HEK293 (cell line): ENCODE measurements at regions not wholly inside any gene's neighbourhood (a gene's known extent, or its start where the extent isn't known, plus 50 kb on each side); places are given as distances from the start of the nearest gene placed in this dataset.

Source experiments
- CTCF ChIA-PET: fragments of 350-600 bp; formaldehyde crosslinking; extraction: SDS; loops from one replicate; lab custom pipeline; 2021; ENCODE audit warnings: antibody characterized with exemption; lab: Yijun Ruan, JAX
- POLR2A ChIA-PET: fragments of 300-600 bp; formaldehyde crosslinking; extraction: SDS; loops from one replicate; lab custom pipeline; 2020; ENCODE audit warnings: antibody characterized with exemption, inconsistent platforms; lab: Yijun Ruan, JAX
- H3K27ac ChIP-seq: fragments of 200-500 bp; sonication (Bioruptor generic); 2 replicates; pipeline ENCODE4 v1.5.1; 2014; ENCODE audit warnings: low read depth, low read length, control low read depth, inconsistent platforms; ENCODE audit errors: extremely low read depth
- H3K36me3 ChIP-seq, 2 experiments: fragments of 200-500 bp in 1 of 2; sonication (Bioruptor generic) in 1 of 2; 1 replicate in 1 of 2; 2 replicates in 1 of 2; pipeline ENCODE4 v1.5.1; 2014 to 2017; ENCODE audit warnings: inconsistent platforms in 2 of 2, low read length in 2 of 2; ENCODE audit not compliant: control insufficient read depth in 2 of 2, insufficient read depth in 1 of 2
- H3K4me1 ChIP-seq: fragments of 200-500 bp; sonication (Bioruptor generic); 2 replicates; pipeline ENCODE4 v1.5.1; 2014; ENCODE audit warnings: mild to moderate bottlenecking, low read length, inconsistent platforms; ENCODE audit not compliant: control insufficient read depth, insufficient read depth
- H3K4me3 ChIP-seq: 2 replicates; pipeline ENCODE4 v1.5.1; 2011; ENCODE audit warnings: low read depth, mild to moderate bottlenecking, control low read depth, low read length, moderate library complexity
- H3K9me3 ChIP-seq: fragments of 200-500 bp; sonication (Bioruptor generic); 2 replicates; pipeline ENCODE4 v1.5.1; 2014; ENCODE audit warnings: low read depth, low read length, inconsistent platforms; ENCODE audit not compliant: control insufficient read depth, insufficient read depth
- HOXC10 ChIP-seq: sonication (generic); formaldehyde crosslinking; IDR thresholded peaks from 2 replicates; pipeline ENCODE4 v1.8.1; 2023; ENCODE audit warnings: mild to moderate bottlenecking, missing genetic modification reagents
- IKZF3 ChIP-seq: fragments of 450-650 bp; IDR thresholded peaks from 2 replicates; pipeline ENCODE4 v1.5.0; 2018; ENCODE audit warnings: missing biosample characterization, mild to moderate bottlenecking, missing genetic modification characterization, moderate library complexity
- REPIN1 ChIP-seq: fragments of 450-650 bp; formaldehyde crosslinking; IDR thresholded peaks from 2 replicates; pipeline ENCODE4 v1.5.1; 2017; ENCODE audit warnings: missing biosample characterization, missing genetic modification characterization, low read depth
- TCF7L2 ChIP-seq: IDR thresholded peaks from 2 replicates; pipeline ENCODE4 v1.6.1; 2011; ENCODE audit warnings: low read depth, mild to moderate bottlenecking, inconsistent platforms, low read length, moderate library complexity, borderline replicate concordance
- TRIM28 ChIP-seq: IDR thresholded peaks from 2 replicates; pipeline ENCODE4 v1.6.1; 2011; ENCODE audit warnings: low read length, control low read depth, borderline replicate concordance
- WT1 ChIP-seq: fragments of 450-650 bp; formaldehyde crosslinking; IDR thresholded peaks from 2 replicates; pipeline ENCODE4 v1.5.1; 2016; ENCODE audit warnings: missing biosample characterization, missing genetic modification characterization
- ZBTB8A ChIP-seq: fragments of 450-650 bp; formaldehyde crosslinking; IDR thresholded peaks from 2 replicates; pipeline ENCODE4 v1.5.1; 2016; ENCODE audit warnings: missing biosample characterization, missing genetic modification characterization
- ZNF132 ChIP-seq: fragments of 450-650 bp; formaldehyde crosslinking; IDR thresholded peaks from 2 replicates; pipeline ENCODE4 v1.5.1; 2017; ENCODE audit warnings: missing biosample characterization, missing genetic modification characterization, borderline replicate concordance
- ZNF140 ChIP-seq: fragments of 450-650 bp; formaldehyde crosslinking; IDR thresholded peaks from 2 replicates; pipeline ENCODE4 v1.5.1; 2016; ENCODE audit warnings: missing biosample characterization, missing genetic modification characterization
- ZNF16 ChIP-seq: fragments of 450-650 bp; formaldehyde crosslinking; IDR thresholded peaks from 2 replicates; pipeline ENCODE4 v1.5.1; 2016; ENCODE audit warnings: low read depth, missing biosample characterization, missing genetic modification characterization
- ZNF239 ChIP-seq: fragments of 450-650 bp; formaldehyde crosslinking; IDR thresholded peaks from 2 replicates; pipeline ENCODE4 v1.5.1; 2016; ENCODE audit warnings: missing biosample characterization, missing genetic modification characterization
- ZNF248 ChIP-seq: fragments of 450-650 bp; formaldehyde crosslinking; IDR thresholded peaks from 2 replicates; pipeline ENCODE4 v1.5.1; 2017; ENCODE audit warnings: missing biosample characterization, missing genetic modification characterization
- ZNF350 ChIP-seq: fragments of 450-650 bp; formaldehyde crosslinking; IDR thresholded peaks from 2 replicates; pipeline ENCODE4 v1.5.0; 2017; ENCODE audit warnings: missing biosample characterization, mild to moderate bottlenecking, missing genetic modification characterization
- ZNF394 ChIP-seq: fragments of 450-650 bp; formaldehyde crosslinking; IDR thresholded peaks from 2 replicates; pipeline ENCODE4 v1.5.1; 2016; ENCODE audit warnings: missing biosample characterization, missing genetic modification characterization, mild to moderate bottlenecking, moderate library complexity, borderline replicate concordance
- ZNF404 ChIP-seq: fragments of 450-650 bp; formaldehyde crosslinking; IDR thresholded peaks from 2 replicates; pipeline ENCODE4 v1.5.1; 2017; ENCODE audit warnings: missing biosample characterization, missing genetic modification characterization
- ZNF433 ChIP-seq: fragments of 450-650 bp; formaldehyde crosslinking; IDR thresholded peaks from 2 replicates; pipeline ENCODE4 v1.5.1; 2016; ENCODE audit warnings: missing biosample characterization, missing genetic modification characterization, low read depth
- ZNF521 ChIP-seq: fragments of 450-650 bp; formaldehyde crosslinking; IDR thresholded peaks from 2 replicates; pipeline ENCODE4 v1.5.1; 2017; ENCODE audit warnings: missing biosample characterization, mild to moderate bottlenecking, missing genetic modification characterization
- ZNF548 ChIP-seq: fragments of 450-650 bp; formaldehyde crosslinking; IDR thresholded peaks from 2 replicates; pipeline ENCODE4 v1.5.1; 2016; ENCODE audit warnings: missing biosample characterization, missing genetic modification characterization
- ZNF549 ChIP-seq: fragments of 450-650 bp; IDR thresholded peaks from 2 replicates; pipeline ENCODE4 v1.5.1; 2018; ENCODE audit warnings: missing biosample characterization, missing genetic modification characterization, mild to moderate bottlenecking, inconsistent platforms, moderate library complexity
- ZNF555 ChIP-seq: fragments of 450-650 bp; formaldehyde crosslinking; conservative IDR thresholded peaks from 2 replicates; pipeline ENCODE4 v1.5.1; 2017; ENCODE audit warnings: missing biosample characterization, mild to moderate bottlenecking, missing genetic modification characterization, inconsistent platforms
- ZNF561 ChIP-seq: fragments of 450-650 bp; IDR thresholded peaks from 2 replicates; pipeline ENCODE4 v1.5.1; 2018; ENCODE audit warnings: missing biosample characterization, missing genetic modification characterization, borderline replicate concordance
- ZNF596 ChIP-seq: fragments of 450-650 bp; IDR thresholded peaks from 2 replicates; pipeline ENCODE4 v1.5.0; 2018; ENCODE audit warnings: missing biosample characterization, mild to moderate bottlenecking, missing genetic modification characterization, moderate library complexity
- ZNF701 ChIP-seq: fragments of 450-650 bp; formaldehyde crosslinking; IDR thresholded peaks from 2 replicates; pipeline ENCODE4 v1.5.1; 2016; ENCODE audit warnings: missing biosample characterization, missing genetic modification characterization
- ZNF76 ChIP-seq: fragments of 450-650 bp; formaldehyde crosslinking; IDR thresholded peaks from 2 replicates; pipeline ENCODE4; 2016; ENCODE audit warnings: low read depth, missing biosample characterization, missing genetic modification characterization, borderline replicate concordance
- ZNF785 ChIP-seq: fragments of 450-650 bp; formaldehyde crosslinking; IDR thresholded peaks from 2 replicates; pipeline ENCODE4 v1.5.1; 2016; ENCODE audit warnings: missing biosample characterization, missing genetic modification characterization
- ZNF830 ChIP-seq: fragments of 450-650 bp; IDR thresholded peaks from 2 replicates; pipeline ENCODE4 v1.5.0; 2018; ENCODE audit warnings: missing biosample characterization, missing genetic modification characterization, low read depth, mild to moderate bottlenecking, moderate library complexity
- TF ChIP-seq, protein P1 (sequence below): fragments of 450-650 bp; IDR thresholded peaks from 2 replicates; pipeline ENCODE4 v1.5.1; 2018; ENCODE audit warnings: missing biosample characterization, mild to moderate bottlenecking, missing genetic modification characterization
- TF ChIP-seq, protein P2 (sequence below): fragments of 450-650 bp; formaldehyde crosslinking; IDR thresholded peaks from 2 replicates; pipeline ENCODE4 v1.5.1; 2016; ENCODE audit warnings: missing biosample characterization, missing genetic modification characterization
- TF ChIP-seq, protein P3 (sequence below): fragments of 450-650 bp; formaldehyde crosslinking; IDR thresholded peaks from 2 replicates; pipeline ENCODE4 v1.5.1; 2016; ENCODE audit warnings: missing biosample characterization, missing genetic modification characterization
- TF ChIP-seq, protein P4 (sequence below): IDR thresholded peaks from 2 replicates; pipeline ENCODE4 v1.6.1; 2011; ENCODE audit warnings: mild to moderate bottlenecking, low read depth, low read length, borderline replicate concordance

DNA sequence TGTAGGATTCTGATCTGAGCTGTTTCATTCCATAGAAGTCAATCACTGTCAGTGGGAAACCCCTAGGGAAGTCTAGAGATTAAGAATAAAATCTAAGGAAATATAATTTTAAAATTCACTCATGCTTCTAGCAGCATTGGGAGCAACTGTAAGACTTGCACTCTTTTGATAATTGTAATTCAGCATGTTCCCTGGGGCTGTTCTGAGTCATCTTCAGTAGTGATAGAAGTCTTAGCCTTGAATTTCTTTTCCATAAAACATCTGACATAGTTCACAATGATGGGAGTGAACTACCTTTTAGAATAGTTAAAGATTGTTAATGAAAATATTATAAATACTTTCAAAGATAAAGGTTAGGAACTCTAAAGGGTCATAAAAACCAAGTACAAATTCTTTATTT is 935.8 kb downstream of the DTWD2 start:
- TF ChIP-seq, protein P1, sequence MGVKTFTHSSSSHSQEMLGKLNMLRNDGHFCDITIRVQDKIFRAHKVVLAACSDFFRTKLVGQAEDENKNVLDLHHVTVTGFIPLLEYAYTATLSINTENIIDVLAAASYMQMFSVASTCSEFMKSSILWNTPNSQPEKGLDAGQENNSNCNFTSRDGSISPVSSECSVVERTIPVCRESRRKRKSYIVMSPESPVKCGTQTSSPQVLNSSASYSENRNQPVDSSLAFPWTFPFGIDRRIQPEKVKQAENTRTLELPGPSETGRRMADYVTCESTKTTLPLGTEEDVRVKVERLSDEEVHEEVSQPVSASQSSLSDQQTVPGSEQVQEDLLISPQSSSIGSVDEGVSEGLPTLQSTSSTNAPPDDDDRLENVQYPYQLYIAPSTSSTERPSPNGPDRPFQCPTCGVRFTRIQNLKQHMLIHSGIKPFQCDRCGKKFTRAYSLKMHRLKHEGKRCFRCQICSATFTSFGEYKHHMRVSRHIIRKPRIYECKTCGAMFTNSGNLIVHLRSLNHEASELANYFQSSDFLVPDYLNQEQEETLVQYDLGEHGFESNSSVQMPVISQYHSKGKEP: no peak
- no peak for TF ChIP-seq ZNF394
- TF ChIP-seq ZNF404 (tag by site-specific recombination): no peak
- TF ChIP-seq TCF7L2: no peak
- TF ChIP-seq ZNF248 (tag by site-specific recombination): no peak
- TF ChIP-seq ZNF785 (tag by site-specific recombination): no peak
- TF ChIP-seq ZNF830: no peak
- TF ChIP-seq ZNF548 (tag by site-specific recombination): no peak
- no peak for TF ChIP-seq ZNF140 (tag by site-specific recombination)
- no peak for TF ChIP-seq ZNF132
- TF ChIP-seq WT1 (tag by site-specific recombination): no peak
- TF ChIP-seq ZNF433 (tag by site-specific recombination): no peak
- no peak for TF ChIP-seq ZNF521 (tag by site-specific recombination)
- TF ChIP-seq, protein P2, sequence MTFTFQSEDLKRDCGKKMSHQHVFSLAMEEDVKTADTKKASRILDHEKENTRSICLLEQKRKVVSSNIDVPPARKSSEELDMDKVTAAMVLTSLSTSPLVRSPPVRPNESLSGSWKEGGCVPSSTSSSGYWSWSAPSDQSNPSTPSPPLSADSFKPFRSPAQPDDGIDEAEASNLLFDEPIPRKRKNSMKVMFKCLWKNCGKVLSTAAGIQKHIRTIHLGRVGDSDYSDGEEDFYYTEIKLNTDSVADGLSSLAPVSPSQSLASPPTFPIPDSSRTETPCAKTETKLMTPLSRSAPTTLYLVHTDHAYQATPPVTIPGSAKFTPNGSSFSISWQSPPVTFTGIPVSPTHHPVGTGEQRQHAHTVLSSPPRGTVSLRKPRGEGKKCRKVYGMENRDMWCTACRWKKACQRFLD (tag by site-specific recombination): no peak
- no peak for TF ChIP-seq ZNF76 (tag by site-specific recombination)
- TF ChIP-seq, protein P3, sequence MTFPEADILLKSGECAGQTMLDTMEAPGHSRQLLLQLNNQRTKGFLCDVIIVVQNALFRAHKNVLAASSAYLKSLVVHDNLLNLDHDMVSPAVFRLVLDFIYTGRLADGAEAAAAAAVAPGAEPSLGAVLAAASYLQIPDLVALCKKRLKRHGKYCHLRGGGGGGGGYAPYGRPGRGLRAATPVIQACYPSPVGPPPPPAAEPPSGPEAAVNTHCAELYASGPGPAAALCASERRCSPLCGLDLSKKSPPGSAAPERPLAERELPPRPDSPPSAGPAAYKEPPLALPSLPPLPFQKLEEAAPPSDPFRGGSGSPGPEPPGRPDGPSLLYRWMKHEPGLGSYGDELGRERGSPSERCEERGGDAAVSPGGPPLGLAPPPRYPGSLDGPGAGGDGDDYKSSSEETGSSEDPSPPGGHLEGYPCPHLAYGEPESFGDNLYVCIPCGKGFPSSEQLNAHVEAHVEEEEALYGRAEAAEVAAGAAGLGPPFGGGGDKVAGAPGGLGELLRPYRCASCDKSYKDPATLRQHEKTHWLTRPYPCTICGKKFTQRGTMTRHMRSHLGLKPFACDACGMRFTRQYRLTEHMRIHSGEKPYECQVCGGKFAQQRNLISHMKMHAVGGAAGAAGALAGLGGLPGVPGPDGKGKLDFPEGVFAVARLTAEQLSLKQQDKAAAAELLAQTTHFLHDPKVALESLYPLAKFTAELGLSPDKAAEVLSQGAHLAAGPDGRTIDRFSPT: no peak
- Histone ChIP-seq H3K36me3 (no peaks in the 10 kb centered on the region), H3K9me3 (no peaks in the 10 kb centered on the region), H3K4me3 (no peak overlapping the region), H3K4me1 (no peaks in the 10 kb centered on the region), H3K27ac (no peak overlapping the region)
- CTCF ChIA-PET: no interaction called here
- POLR2A ChIA-PET: no interaction called here

DNA sequence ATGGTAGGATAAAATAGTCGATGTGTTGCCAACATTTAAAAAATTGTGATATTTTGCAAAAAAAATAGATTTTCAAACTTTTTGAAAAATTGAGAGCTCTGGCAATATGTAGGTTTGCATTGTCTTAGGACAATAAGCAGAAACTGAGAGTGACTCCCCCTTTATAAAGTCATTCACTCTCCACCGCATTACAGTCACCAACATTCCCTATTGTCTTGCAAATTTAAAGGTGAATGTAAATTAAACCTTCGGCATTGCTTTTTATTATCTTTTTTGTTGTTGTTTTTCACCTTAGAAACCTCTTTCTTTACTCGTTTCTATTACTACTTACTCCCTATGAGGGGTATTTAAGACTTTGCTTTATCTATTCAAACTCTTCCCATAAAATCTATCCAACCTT is 944.2 kb downstream of the DTWD2 start:
- Histone ChIP-seq H3K4me1 (no peaks in the 10 kb centered on the region), H3K27ac (no peak overlapping the region), H3K36me3 (no peaks in the 10 kb centered on the region), H3K9me3 (no peaks in the 10 kb centered on the region), H3K4me3 (no peak overlapping the region)
- ChIA-PET CTCF (no interaction called here), POLR2A (no interaction called here)
- TF ChIP-seq REPIN1: no peak
- no peak for TF ChIP-seq TRIM28

DNA sequence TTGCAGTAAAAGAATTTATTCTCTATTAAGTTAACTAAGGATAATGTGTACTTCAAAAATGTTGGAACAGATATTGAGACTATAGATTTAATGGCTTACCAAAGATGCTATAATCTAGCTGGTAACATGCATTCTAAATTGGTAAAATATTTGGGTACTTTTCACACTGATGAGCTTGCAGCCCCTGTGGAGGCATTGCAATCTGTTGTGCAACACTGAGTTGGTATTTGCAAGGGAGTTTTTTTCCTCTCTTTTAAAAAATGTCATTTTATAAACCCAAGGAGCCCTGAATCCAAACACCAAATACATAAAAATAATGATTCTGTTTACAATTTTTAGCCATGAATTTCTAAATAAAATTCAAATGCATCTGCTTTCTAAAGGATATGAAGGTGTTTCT is 944.8 kb downstream of the DTWD2 start:
- CTCF ChIA-PET: no interaction called here
- no peaks in the 10 kb centered on the region for H3K4me1 ChIP-seq

More for the DNA sequence above, 944.8 kb downstream of the DTWD2 start:
- Histone ChIP-seq H3K4me3 (no peak overlapping the region), H3K27ac (no peak overlapping the region), H3K9me3 (no peaks in the 10 kb centered on the region)
- TF ChIP-seq HOXC10 (CRISPR knock-in tag): no peak
- TF ChIP-seq, protein P4, sequence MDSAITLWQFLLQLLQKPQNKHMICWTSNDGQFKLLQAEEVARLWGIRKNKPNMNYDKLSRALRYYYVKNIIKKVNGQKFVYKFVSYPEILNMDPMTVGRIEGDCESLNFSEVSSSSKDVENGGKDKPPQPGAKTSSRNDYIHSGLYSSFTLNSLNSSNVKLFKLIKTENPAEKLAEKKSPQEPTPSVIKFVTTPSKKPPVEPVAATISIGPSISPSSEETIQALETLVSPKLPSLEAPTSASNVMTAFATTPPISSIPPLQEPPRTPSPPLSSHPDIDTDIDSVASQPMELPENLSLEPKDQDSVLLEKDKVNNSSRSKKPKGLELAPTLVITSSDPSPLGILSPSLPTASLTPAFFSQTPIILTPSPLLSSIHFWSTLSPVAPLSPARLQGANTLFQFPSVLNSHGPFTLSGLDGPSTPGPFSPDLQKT: no peak
- TF ChIP-seq ZNF596 (tag by site-specific recombination): no peak
- no peak for TF ChIP-seq ZNF561 (tag by site-specific recombination)
- TF ChIP-seq ZNF555 (tag by site-specific recombination): no peak
- no peak for TF ChIP-seq WT1 (tag by site-specific recombination)
- no peak for TF ChIP-seq ZNF549 (tag by site-specific recombination)
- no peak for TF ChIP-seq ZNF350
- no peak for TF ChIP-seq ZNF239 (tag by site-specific recombination)
- no peak for TF ChIP-seq ZNF701 (tag by site-specific recombination)
- TF ChIP-seq ZNF16 (tag by site-specific recombination): no peak
- TF ChIP-seq ZBTB8A (tag by site-specific recombination): no peak
- TF ChIP-seq IKZF3 (tag by site-specific recombination): no peak
- TF ChIP-seq, all 188 proteins: peak for 0
- POLR2A ChIA-PET: no interaction called here
- no peaks in the 10 kb centered on the region for H3K36me3 ChIP-seq
